ENCODE measurements at regions not wholly inside any gene's neighbourhood (a gene's known extent, or its start where the extent isn't known, plus 50 kb on each side); places are given as distances from the start of the nearest gene placed in this dataset.

DNA sequence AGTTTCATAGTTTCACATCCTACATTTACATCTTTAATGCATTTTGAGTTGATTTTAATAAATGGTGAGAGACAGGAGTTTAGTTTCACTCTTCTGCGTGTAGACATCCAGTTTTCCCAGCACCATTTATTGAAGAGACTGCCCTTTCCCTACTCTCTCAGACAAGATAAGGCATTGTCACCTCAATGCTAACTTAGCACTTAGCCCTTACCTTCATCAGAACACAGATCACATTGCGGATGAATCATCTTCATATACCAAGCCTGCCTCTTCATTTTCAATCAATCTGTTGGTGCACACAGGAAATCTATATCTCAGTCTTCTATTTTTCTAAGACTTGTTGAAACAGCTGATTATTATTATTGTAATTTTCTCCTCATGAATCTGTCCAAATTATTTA, 396.6 kb upstream of the NBEA start:
- no peak overlapping the region for H3K4me3 Mint-ChIP-seq
- H3K27ac Mint-ChIP-seq, result no peak overlapping the region
- H3K23ac ChIP-seq (ENCODE audit: insufficient read length, low read depth, low read length), result no peak overlapping the region
- no peaks in the 10 kb centered on the region for H3K4me1 Mint-ChIP-seq
- no peak overlapping the region for H2BK5ac ChIP-seq (ENCODE audit: insufficient read length, low read length)
- H3K4me2 ChIP-seq (ENCODE audit: insufficient read depth, insufficient read length, low read length), result no peak overlapping the region
- H3K79me2 ChIP-seq (ENCODE audit: insufficient read depth, low read length), result no peaks in the 10 kb centered on the region
- no peaks in the 10 kb centered on the region for H3K79me1 ChIP-seq (ENCODE audit: insufficient read depth, low read depth, low read length, poor library complexity, severe bottlenecking)
- H2BK120ac ChIP-seq (ENCODE audit: low read depth, low read length, poor library complexity, severe bottlenecking), result no peak overlapping the region
- H2BK15ac ChIP-seq (ENCODE audit: low read depth, low read length), result no peak overlapping the region
- H3K9ac ChIP-seq (ENCODE audit: extremely low read depth, insufficient read length, low read length), result no peak overlapping the region
- no peaks in the 10 kb centered on the region for H3K4me1 ChIP-seq (ENCODE audit: insufficient read depth, low read length)
- no peak overlapping the region for H2AK5ac ChIP-seq (ENCODE audit: insufficient read length, low read length)
- H3K14ac ChIP-seq (ENCODE audit: insufficient read depth, low read length), result no peak overlapping the region
- no peak overlapping the region for H4K8ac ChIP-seq (replicated peaks; ENCODE audit: insufficient read length, low read depth, low read length)
- no peak overlapping the region for H3K18ac ChIP-seq (ENCODE audit: insufficient read length, low read depth, low read length)
- H3K27me3 ChIP-seq (ENCODE audit: insufficient read depth, low read length), result no peaks in the 10 kb centered on the region
- no peak overlapping the region for H3K27ac ChIP-seq (ENCODE audit: insufficient read length, low read depth, low read length)
- H2AFZ ChIP-seq (ENCODE audit: low read length), result no peak overlapping the region
- TF ChIP-seq CTCF (conservative IDR thresholded peaks at IDR 0.05), result no peak
- H2BK12ac ChIP-seq (ENCODE audit: insufficient read length, low read depth, low read length), result no peak overlapping the region
- H3K9me3 Mint-ChIP-seq, result peaks cover 3 to 10% of the 10 kb centered on the region in 2 experiments
- no peak overlapping the region for H2BK20ac ChIP-seq (ENCODE audit: low read depth, low read length, poor library complexity, severe bottlenecking)
- no peak overlapping the region for H3K56ac ChIP-seq (ENCODE audit: insufficient read length, low read depth, low read length)
- H3K4ac ChIP-seq (ENCODE audit: low read depth, low read length), result no peak overlapping the region
- H3K9me3 ChIP-seq (ENCODE audit: control insufficient read depth, low read depth, low read length), result no peaks in the 10 kb centered on the region
- no peaks in the 10 kb centered on the region for H3K27me3 Mint-ChIP-seq (ENCODE audit: low read depth)
- H4K5ac ChIP-seq (ENCODE audit: insufficient read length, low read depth, low read length), result no peak overlapping the region
- H4K20me1 ChIP-seq (ENCODE audit: control insufficient read depth, insufficient read depth, insufficient read length), result no peaks in the 10 kb centered on the region
- peaks cover 0 to 4% (median 3%) of the 10 kb centered on the region in 3 experiments; a peak in 5 of 7 replicates for H3K36me3 Mint-ChIP-seq (ENCODE audit: insufficient read depth in 1 of 3, low read depth in 3 of 3)
- WGBS (ENCODE audit: extremely low coverage, insufficient read length, low lambda C conversion rate), result no CpG with 5 or more reads among the region's 2 CpGs
- no peak for DNase-seq
- no peaks in the 10 kb centered on the region for H3K23me2 ChIP-seq (ENCODE audit: insufficient read length, low read depth, low read length, poor library complexity, severe bottlenecking)
- no peak overlapping the region for H4K91ac ChIP-seq (ENCODE audit: insufficient read length, low read depth, low read length)
- H3T11ph ChIP-seq (ENCODE audit: low read length), result no peak overlapping the region

Measured in H9 (cell line).